ENCODE measurements at regions not wholly inside any gene's neighbourhood (a gene's known extent, or its start where the extent isn't known, plus 50 kb on each side); places are given as distances from the start of the nearest gene placed in this dataset.
A peak's percentile ranks its signal among the peaks of the same experiment; 100 is the strongest.

DNA sequence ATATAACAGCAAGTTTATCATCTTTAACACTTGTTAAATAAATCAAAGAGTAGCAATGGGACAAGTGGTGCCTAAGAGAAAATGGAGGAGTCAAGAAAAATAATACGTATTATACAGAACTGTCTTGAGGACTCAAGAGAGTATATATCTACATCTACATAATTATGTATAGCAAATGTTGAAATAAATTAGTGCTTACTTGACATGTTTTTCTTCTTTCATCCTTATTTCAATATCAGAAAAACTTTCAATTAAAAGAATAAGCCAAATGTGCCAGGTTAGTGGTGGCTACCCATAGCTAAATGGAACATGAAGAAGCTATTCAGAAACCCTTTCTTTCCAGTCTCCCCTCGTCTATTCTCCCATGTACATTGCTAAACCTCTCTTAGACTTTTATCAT lies 267.3 kb upstream of the SPOPL start:
- H3K9ac ChIP-seq (ENCODE audit: low read length in 5 of 5) = no peak overlapping the region
- H3K4me1 ChIP-seq (ENCODE audit: control insufficient read depth in 5 of 5, insufficient read depth in 5 of 5, low read length in 5 of 5) = peaks cover 0 to 12% (median 5%) of the 10 kb centered on the region in 5 donors
- H3K9me3 ChIP-seq (ENCODE audit: control insufficient read depth in 5 of 5, low read length in 5 of 5) = no peaks in the 10 kb centered on the region
- H3K36me3 ChIP-seq (ENCODE audit: control insufficient read depth in 5 of 5, insufficient read depth in 5 of 5, low read length in 5 of 5) = no peaks in the 10 kb centered on the region
- no peaks in the 10 kb centered on the region for H3K27me3 ChIP-seq (ENCODE audit: control insufficient read depth in 5 of 5, insufficient read depth in 4 of 5, low read length in 5 of 5)
- no peak overlapping the region for H3K27ac ChIP-seq (ENCODE audit: low read depth, low read length)
- no peak overlapping the region for H3K4me3 ChIP-seq (ENCODE audit: low read depth in 1 of 5, low read length in 5 of 5)

GRCh38 chr2:138235041-138235440 lies 266.5 kb upstream of the SPOPL start:
- Histone ChIP-seq H3K36me3 (ENCODE audit: control insufficient read depth in 5 of 5, insufficient read depth in 5 of 5, low read length in 5 of 5) (no peaks in the 10 kb centered on the region), H3K9ac (ENCODE audit: low read length in 5 of 5) (no peak overlapping the region), H3K4me3 (ENCODE audit: low read depth in 1 of 5, low read length in 5 of 5) (no peak overlapping the region), H3K27ac (ENCODE audit: low read depth, low read length) (no peak overlapping the region), H3K27me3 (ENCODE audit: control insufficient read depth in 5 of 5, insufficient read depth in 4 of 5, low read length in 5 of 5) (no peaks in the 10 kb centered on the region), H3K9me3 (ENCODE audit: control insufficient read depth in 5 of 5, low read length in 5 of 5) (no peaks in the 10 kb centered on the region), H3K4me1 (ENCODE audit: control insufficient read depth in 5 of 5, insufficient read depth in 5 of 5, low read length in 5 of 5) (peaks cover 0 to 17% (median 5%) of the 10 kb centered on the region in 5 donors)

DNA sequence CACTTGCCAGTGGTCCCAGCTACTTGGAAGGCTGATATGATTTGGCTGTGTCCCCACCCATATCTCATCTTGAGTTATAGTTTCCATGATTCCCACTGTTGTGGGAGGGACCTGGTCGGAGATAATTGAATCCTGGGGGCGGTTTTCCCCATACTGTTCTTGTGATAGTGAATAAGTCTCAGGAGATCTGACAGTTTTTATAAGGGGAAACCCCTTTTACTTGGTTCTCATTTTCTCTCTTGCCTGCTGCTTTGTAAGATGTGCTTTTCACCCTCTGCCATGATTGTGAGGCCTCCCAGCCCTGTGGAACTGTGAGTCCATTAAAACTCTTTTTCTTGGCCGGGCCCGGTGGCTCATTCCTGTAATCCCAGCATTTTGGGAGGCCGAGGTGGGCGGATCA lies 265.4 kb upstream of the SPOPL start:
- peaks cover 0 to 21% (median 7%) of the 10 kb centered on the region in 5 donors for H3K4me1 ChIP-seq (ENCODE audit: control insufficient read depth in 5 of 5, insufficient read depth in 5 of 5, low read length in 5 of 5)
- no peak overlapping the region for H3K4me3 ChIP-seq (ENCODE audit: low read depth in 1 of 5, low read length in 5 of 5)
- H3K36me3 ChIP-seq (ENCODE audit: control insufficient read depth in 5 of 5, insufficient read depth in 5 of 5, low read length in 5 of 5) = no peaks in the 10 kb centered on the region
- H3K9ac ChIP-seq (ENCODE audit: low read length in 5 of 5) = no peak overlapping the region
- H3K27me3 ChIP-seq (ENCODE audit: control insufficient read depth in 5 of 5, insufficient read depth in 4 of 5, low read length in 5 of 5) = no peaks in the 10 kb centered on the region
- H3K9me3 ChIP-seq (ENCODE audit: control insufficient read depth in 5 of 5, low read length in 5 of 5) = no peaks in the 10 kb centered on the region
- no peak overlapping the region for H3K27ac ChIP-seq (ENCODE audit: low read depth, low read length)

DNA sequence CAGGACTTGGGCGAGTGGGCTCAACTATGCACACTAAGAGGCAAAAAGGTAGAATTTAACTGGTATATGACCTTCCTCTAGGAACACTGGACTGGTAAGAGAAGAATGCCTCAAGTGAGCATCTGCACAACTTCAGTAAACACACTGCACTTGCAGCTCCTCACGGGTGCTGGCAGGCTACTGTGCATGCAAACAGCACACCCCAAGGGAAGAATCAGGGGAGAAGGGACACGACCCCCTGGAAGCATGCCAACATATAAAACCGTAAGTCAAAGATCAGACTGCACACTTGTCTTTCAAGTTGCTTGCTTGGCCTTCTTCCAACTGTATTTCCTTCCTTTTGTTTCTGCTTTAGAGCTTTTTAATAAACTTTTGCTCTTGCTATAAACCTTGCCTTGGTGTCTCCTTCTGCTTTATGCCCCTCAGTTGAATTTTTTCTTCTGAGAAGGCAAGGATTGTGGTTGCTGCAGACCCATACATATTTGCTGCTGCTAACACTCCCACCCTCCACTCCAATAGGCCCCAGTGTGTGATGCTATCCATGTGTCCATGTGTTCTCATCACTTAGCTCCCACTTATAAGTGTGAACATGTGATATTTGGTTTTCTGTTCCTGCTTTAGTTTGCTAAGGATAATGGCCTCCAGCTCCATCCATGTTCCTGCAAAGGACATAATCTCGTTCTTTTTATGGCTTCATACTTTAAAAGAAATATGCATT lies 263.7 kb upstream of the SPOPL start:
- H3K9me3 ChIP-seq (ENCODE audit: control insufficient read depth in 5 of 5, low read length in 5 of 5) = no peaks in the 10 kb centered on the region
- peaks cover 0 to 26% (median 7%) of the 10 kb centered on the region in 5 donors for H3K4me1 ChIP-seq (ENCODE audit: control insufficient read depth in 5 of 5, insufficient read depth in 5 of 5, low read length in 5 of 5)
- no peaks in the 10 kb centered on the region for H3K27me3 ChIP-seq (ENCODE audit: control insufficient read depth in 5 of 5, insufficient read depth in 4 of 5, low read length in 5 of 5)
- no peaks in the 10 kb centered on the region for H3K36me3 ChIP-seq (ENCODE audit: control insufficient read depth in 5 of 5, insufficient read depth in 5 of 5, low read length in 5 of 5)
- H3K27ac ChIP-seq (ENCODE audit: low read depth, low read length) = no peak overlapping the region
- H3K4me3 ChIP-seq (ENCODE audit: low read depth in 1 of 5, low read length in 5 of 5) = no peak overlapping the region
- no peak overlapping the region for H3K9ac ChIP-seq (ENCODE audit: low read length in 5 of 5)

DNA sequence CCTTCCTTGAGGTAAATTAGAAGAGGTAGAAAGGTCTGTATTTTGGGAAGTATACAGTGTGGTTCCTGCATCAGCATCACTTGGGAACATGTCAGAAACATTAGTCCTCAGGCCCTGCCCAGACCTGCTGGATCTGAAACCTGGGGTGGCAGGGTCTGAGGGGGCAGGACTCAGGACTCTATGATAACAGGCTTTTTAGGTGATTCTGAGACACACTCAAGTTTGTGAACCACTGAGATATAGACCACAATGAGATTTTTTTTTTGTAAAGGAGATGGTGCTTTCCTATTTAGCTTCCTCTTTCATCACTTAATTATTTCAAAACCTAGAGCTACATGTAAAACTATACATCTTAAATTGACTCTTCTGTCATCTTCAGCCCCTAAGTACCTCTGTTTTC lies 262.7 kb upstream of the SPOPL start:
- Histone ChIP-seq H3K4me1 (ENCODE audit: control insufficient read depth in 5 of 5, insufficient read depth in 5 of 5, low read length in 5 of 5) (peaks cover 0 to 33% (median 9%) of the 10 kb centered on the region in 5 donors), H3K27me3 (ENCODE audit: control insufficient read depth in 5 of 5, insufficient read depth in 4 of 5, low read length in 5 of 5) (no peaks in the 10 kb centered on the region), H3K9me3 (ENCODE audit: control insufficient read depth in 5 of 5, low read length in 5 of 5) (no peaks in the 10 kb centered on the region), H3K27ac (ENCODE audit: low read depth, low read length) (no peak overlapping the region), H3K4me3 (ENCODE audit: low read depth in 1 of 5, low read length in 5 of 5) (no peak overlapping the region), H3K36me3 (ENCODE audit: control insufficient read depth in 5 of 5, insufficient read depth in 5 of 5, low read length in 5 of 5) (no peaks in the 10 kb centered on the region), H3K9ac (ENCODE audit: low read length in 5 of 5) (no peak overlapping the region)

DNA sequence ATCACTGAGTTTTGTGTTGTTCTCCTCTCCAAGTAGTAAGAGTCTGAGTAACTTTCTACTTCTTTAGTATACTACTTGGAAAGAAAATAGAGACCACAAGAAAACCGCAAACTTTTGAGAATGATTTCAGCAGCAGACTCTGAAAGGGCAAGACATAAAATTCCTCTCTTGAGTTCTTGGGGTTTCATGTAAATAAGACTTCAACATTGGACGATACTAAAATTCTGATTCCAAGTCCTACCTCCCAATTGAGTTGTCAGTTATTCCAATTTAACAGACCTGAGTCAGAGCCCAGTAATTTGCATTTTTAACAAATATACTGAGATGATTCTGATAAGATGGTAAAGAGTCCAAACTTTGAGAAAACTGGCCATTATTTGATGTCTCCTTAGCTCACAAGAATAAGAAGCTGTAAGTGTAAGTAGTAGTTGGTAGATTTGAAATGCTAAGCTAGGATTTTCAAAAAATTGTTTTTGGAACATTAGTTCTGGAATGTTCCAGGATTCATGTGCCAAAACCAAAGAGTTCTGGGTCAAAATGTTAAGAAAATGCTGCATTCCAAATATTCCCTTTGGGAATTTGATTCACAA lies 261.6 kb upstream of the SPOPL start:
- H3K4me1 ChIP-seq (ENCODE audit: control insufficient read depth in 5 of 5, insufficient read depth in 5 of 5, low read length in 5 of 5) = peaks cover 0 to 36% (median 7%) of the 10 kb centered on the region in 5 donors
- H3K27ac ChIP-seq (ENCODE audit: low read depth, low read length) = peak overlapping the region; percentile 80
- H3K9me3 ChIP-seq (ENCODE audit: control insufficient read depth in 5 of 5, low read length in 5 of 5) = no peaks in the 10 kb centered on the region

GRCh38 chr2:138243372-138243771 lies 258.2 kb upstream of the SPOPL start:
- H3K9me3 ChIP-seq (ENCODE audit: control insufficient read depth in 5 of 5, low read length in 5 of 5) = no peaks in the 10 kb centered on the region
- peaks cover 0 to 33% (median 6%) of the 10 kb centered on the region in 5 donors for H3K4me1 ChIP-seq (ENCODE audit: control insufficient read depth in 5 of 5, insufficient read depth in 5 of 5, low read length in 5 of 5)
- no peak overlapping the region for H3K9ac ChIP-seq (ENCODE audit: low read length in 5 of 5)
- peak overlapping the region; percentile 61 for H3K27ac ChIP-seq (ENCODE audit: low read depth, low read length)
- H3K27me3 ChIP-seq (ENCODE audit: control insufficient read depth in 5 of 5, insufficient read depth in 4 of 5, low read length in 5 of 5) = no peaks in the 10 kb centered on the region
- H3K4me3 ChIP-seq (ENCODE audit: low read depth in 1 of 5, low read length in 5 of 5) = no peak overlapping the region
- H3K36me3 ChIP-seq (ENCODE audit: control insufficient read depth in 5 of 5, insufficient read depth in 5 of 5, low read length in 5 of 5) = no peaks in the 10 kb centered on the region

More for the DNA sequence above, 261.6 kb upstream of the SPOPL start:
- Histone ChIP-seq H3K36me3 (ENCODE audit: control insufficient read depth in 5 of 5, insufficient read depth in 5 of 5, low read length in 5 of 5) (no peaks in the 10 kb centered on the region), H3K27me3 (ENCODE audit: control insufficient read depth in 5 of 5, insufficient read depth in 4 of 5, low read length in 5 of 5) (no peaks in the 10 kb centered on the region), H3K9ac (ENCODE audit: low read length in 5 of 5) (peak overlapping the region in 1 of 5 donors; percentile 1), H3K4me3 (ENCODE audit: low read depth in 1 of 5, low read length in 5 of 5) (no peak overlapping the region)

DNA sequence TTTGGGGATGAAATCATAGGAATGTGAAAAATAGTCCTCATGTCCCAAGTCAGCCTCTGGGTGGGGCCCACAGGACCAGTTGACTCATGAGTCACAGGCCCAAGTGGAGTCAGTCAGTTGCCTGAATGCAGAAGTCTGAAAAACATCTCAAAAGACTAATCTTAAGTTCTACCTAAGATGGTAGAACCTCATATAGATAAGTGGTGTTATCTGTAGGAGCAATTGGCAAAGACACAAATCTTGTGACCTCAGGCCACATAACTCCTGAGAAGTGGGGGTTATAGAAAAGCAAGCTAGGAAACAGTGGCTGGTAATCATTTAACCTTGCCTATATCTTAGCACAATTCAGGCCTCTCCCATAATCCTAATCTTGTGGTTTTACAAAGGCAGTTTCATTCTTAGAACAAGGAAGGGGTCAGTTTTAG lies 257.1 kb upstream of the SPOPL start:
- no peaks in the 10 kb centered on the region for H3K27me3 ChIP-seq (ENCODE audit: control insufficient read depth in 5 of 5, insufficient read depth in 4 of 5, low read length in 5 of 5)
- H3K27ac ChIP-seq (ENCODE audit: low read depth, low read length) = no peak overlapping the region
- H3K4me1 ChIP-seq (ENCODE audit: control insufficient read depth in 5 of 5, insufficient read depth in 5 of 5, low read length in 5 of 5) = peaks cover 0 to 33% (median 6%) of the 10 kb centered on the region in 5 donors
- H3K4me3 ChIP-seq (ENCODE audit: low read depth in 1 of 5, low read length in 5 of 5) = no peak overlapping the region
- H3K9ac ChIP-seq (ENCODE audit: low read length in 5 of 5) = no peak overlapping the region
- no peaks in the 10 kb centered on the region for H3K36me3 ChIP-seq (ENCODE audit: control insufficient read depth in 5 of 5, insufficient read depth in 5 of 5, low read length in 5 of 5)
- H3K9me3 ChIP-seq (ENCODE audit: control insufficient read depth in 5 of 5, low read length in 5 of 5) = no peaks in the 10 kb centered on the region

- no peak overlapping the region for H3K27ac ChIP-seq (ENCODE audit: low read depth, low read length)
Measured at GRCh38 chr2:138245310-138245709, 256.3 kb upstream of the SPOPL start.

GRCh38 chr2:138247302-138247701 lies 254.3 kb upstream of the SPOPL start:
- no peaks in the 10 kb centered on the region for H3K9me3 ChIP-seq (ENCODE audit: control insufficient read depth in 5 of 5, low read length in 5 of 5)
- H3K27ac ChIP-seq (ENCODE audit: low read depth, low read length) = no peak overlapping the region
- H3K36me3 ChIP-seq (ENCODE audit: control insufficient read depth in 5 of 5, insufficient read depth in 5 of 5, low read length in 5 of 5) = no peaks in the 10 kb centered on the region
- H3K9ac ChIP-seq (ENCODE audit: low read length in 5 of 5) = no peak overlapping the region
- H3K27me3 ChIP-seq (ENCODE audit: control insufficient read depth in 5 of 5, insufficient read depth in 4 of 5, low read length in 5 of 5) = no peaks in the 10 kb centered on the region
- H3K4me1 ChIP-seq (ENCODE audit: control insufficient read depth in 5 of 5, insufficient read depth in 5 of 5, low read length in 5 of 5) = peaks cover 0 to 20% (median 0%) of the 10 kb centered on the region in 5 donors
- H3K4me3 ChIP-seq (ENCODE audit: low read depth in 1 of 5, low read length in 5 of 5) = no peak overlapping the region

More at GRCh38 chr2:138245310-138245709, 256.3 kb upstream of the SPOPL start:
- no peaks in the 10 kb centered on the region for H3K36me3 ChIP-seq (ENCODE audit: control insufficient read depth in 5 of 5, insufficient read depth in 5 of 5, low read length in 5 of 5)
- peaks cover 0 to 26% (median 4%) of the 10 kb centered on the region in 5 donors for H3K4me1 ChIP-seq (ENCODE audit: control insufficient read depth in 5 of 5, insufficient read depth in 5 of 5, low read length in 5 of 5)
- no peak overlapping the region for H3K9ac ChIP-seq (ENCODE audit: low read length in 5 of 5)
- H3K9me3 ChIP-seq (ENCODE audit: control insufficient read depth in 5 of 5, low read length in 5 of 5) = no peaks in the 10 kb centered on the region
- no peaks in the 10 kb centered on the region for H3K27me3 ChIP-seq (ENCODE audit: control insufficient read depth in 5 of 5, insufficient read depth in 4 of 5, low read length in 5 of 5)
- no peak overlapping the region for H3K4me3 ChIP-seq (ENCODE audit: low read depth in 1 of 5, low read length in 5 of 5)

All from subcutaneous abdominal adipose tissue (tissue), 5 donors.